ENCODE measurements at regions not wholly inside any gene's neighbourhood (a gene's known extent, or its start where the extent isn't known, plus 50 kb on each side); places are given as distances from the start of the nearest gene placed in this dataset.
A peak's percentile ranks its signal among the peaks of the same experiment; 100 is the strongest.

GRCh38 chr3:103791786-103792515, 1357.1 kb downstream of the ZPLD1 start:
- intact Hi-C loops (cut with micrococcal nuclease; ENCODE audit: unreplicated experiment) (no loop called here), in situ Hi-C loops (cut with HindIII; ENCODE audit: low pct_unique_long_range_greater_than_20kb, low sequenced_read_pairs) (no loop called here)
- POLR2A ChIA-PET = interaction anchor here (0.6 kb wide), 1 partner anchor 297 kb away, joined by 7 read pairs; no protein-coding TSS in a partner anchor
- H3K36me3 ChIP-seq (ENCODE audit: control insufficient read depth, insufficient read depth, low read length) = no peaks in the 10 kb centered on the region
- CTCF ChIA-PET = no interaction called here
- BruUV-seq (replicated peaks) = no TSS peak
- 0 out of 2 replicates have a peak, but pooled peaks cover 5% of the 10 kb centered on the region for H3K9me3 ChIP-seq (ENCODE audit: control insufficient read depth, insufficient read depth, low read depth, low read length)
- ATAC-seq (no peak), DNase-seq (ENCODE audit: low read depth, low spot score) (no peak)
- no peaks in the 10 kb centered on the region for H3K27me3 ChIP-seq (ENCODE audit: control insufficient read depth, insufficient read depth, low read length)
- H3K4me3 ChIP-seq (ENCODE audit: low read depth in 2 of 2, low read length in 2 of 2) = no peak overlapping the region
- H3K27ac ChIP-seq (ENCODE audit: low read length) = no peak overlapping the region
- no peaks in the 10 kb centered on the region for H3K4me1 ChIP-seq (ENCODE audit: control insufficient read depth, insufficient read depth, low read length)
- TF ChIP-seq POLR2AphosphoS5 (IDR thresholded peaks at IDR 0.05; ENCODE audit: low read depth, low read length) (no peak), SIN3A (IDR thresholded peaks at IDR 0.05; ENCODE audit: borderline replicate concordance, insufficient read depth, low read depth, low read length) (no peak), TCF7L2 (IDR thresholded peaks at IDR 0.05; ENCODE audit: low read depth, low read length) (no peak), CTCF (IDR thresholded peaks at IDR 0.05) (no peak)
- TF ChIP-seq, protein P1, sequence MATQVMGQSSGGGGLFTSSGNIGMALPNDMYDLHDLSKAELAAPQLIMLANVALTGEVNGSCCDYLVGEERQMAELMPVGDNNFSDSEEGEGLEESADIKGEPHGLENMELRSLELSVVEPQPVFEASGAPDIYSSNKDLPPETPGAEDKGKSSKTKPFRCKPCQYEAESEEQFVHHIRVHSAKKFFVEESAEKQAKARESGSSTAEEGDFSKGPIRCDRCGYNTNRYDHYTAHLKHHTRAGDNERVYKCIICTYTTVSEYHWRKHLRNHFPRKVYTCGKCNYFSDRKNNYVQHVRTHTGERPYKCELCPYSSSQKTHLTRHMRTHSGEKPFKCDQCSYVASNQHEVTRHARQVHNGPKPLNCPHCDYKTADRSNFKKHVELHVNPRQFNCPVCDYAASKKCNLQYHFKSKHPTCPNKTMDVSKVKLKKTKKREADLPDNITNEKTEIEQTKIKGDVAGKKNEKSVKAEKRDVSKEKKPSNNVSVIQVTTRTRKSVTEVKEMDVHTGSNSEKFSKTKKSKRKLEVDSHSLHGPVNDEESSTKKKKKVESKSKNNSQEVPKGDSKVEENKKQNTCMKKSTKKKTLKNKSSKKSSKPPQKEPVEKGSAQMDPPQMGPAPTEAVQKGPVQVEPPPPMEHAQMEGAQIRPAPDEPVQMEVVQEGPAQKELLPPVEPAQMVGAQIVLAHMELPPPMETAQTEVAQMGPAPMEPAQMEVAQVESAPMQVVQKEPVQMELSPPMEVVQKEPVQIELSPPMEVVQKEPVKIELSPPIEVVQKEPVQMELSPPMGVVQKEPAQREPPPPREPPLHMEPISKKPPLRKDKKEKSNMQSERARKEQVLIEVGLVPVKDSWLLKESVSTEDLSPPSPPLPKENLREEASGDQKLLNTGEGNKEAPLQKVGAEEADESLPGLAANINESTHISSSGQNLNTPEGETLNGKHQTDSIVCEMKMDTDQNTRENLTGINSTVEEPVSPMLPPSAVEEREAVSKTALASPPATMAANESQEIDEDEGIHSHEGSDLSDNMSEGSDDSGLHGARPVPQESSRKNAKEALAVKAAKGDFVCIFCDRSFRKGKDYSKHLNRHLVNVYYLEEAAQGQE (IDR thresholded peaks at IDR 0.05; ENCODE audit: insufficient read depth in 1 of 2, low read depth in 2 of 2, low read length in 1 of 2) = no peak

GRCh38 chr3:103794656-103795055, 1359.8 kb downstream of the ZPLD1 start:
- H3K4me3 ChIP-seq (ENCODE audit: low read depth in 2 of 2, low read length in 2 of 2) = no peak overlapping the region
- no peaks in the 10 kb centered on the region for H3K27me3 ChIP-seq (ENCODE audit: control insufficient read depth, insufficient read depth, low read length)
- ATAC-seq (no peak), DNase-seq (ENCODE audit: low read depth, low spot score) (no peak)
- no peaks in the 10 kb centered on the region for H3K36me3 ChIP-seq (ENCODE audit: control insufficient read depth, insufficient read depth, low read length)
- intact Hi-C loops (cut with micrococcal nuclease; ENCODE audit: unreplicated experiment) (no loop called here), in situ Hi-C loops (cut with HindIII; ENCODE audit: low pct_unique_long_range_greater_than_20kb, low sequenced_read_pairs) (no loop called here)
- H3K9me3 ChIP-seq (ENCODE audit: control insufficient read depth, insufficient read depth, low read depth, low read length) = 0 out of 2 replicates have a peak, but pooled peaks cover 3% of the 10 kb centered on the region
- H3K4me1 ChIP-seq (ENCODE audit: control insufficient read depth, insufficient read depth, low read length) = no peaks in the 10 kb centered on the region
- H3K27ac ChIP-seq (ENCODE audit: low read length) = no peak overlapping the region
- CTCF ChIA-PET = no interaction called here
- POLR2A ChIA-PET = no interaction called here
- BruUV-seq (replicated peaks) = no TSS peak
- TF ChIP-seq TCF7L2 (IDR thresholded peaks at IDR 0.05; ENCODE audit: low read depth, low read length) (no peak), CTCF (IDR thresholded peaks at IDR 0.05) (peak; percentile 31)
